ENCODE measurements at regions not wholly inside any gene's neighbourhood (a gene's known extent, or its start where the extent isn't known, plus 50 kb on each side); places are given as distances from the start of the nearest gene placed in this dataset.

GRCh38 chr10:118107040-118107439, 60.3 kb upstream of the RAB11FIP2 start:
- Histone ChIP-seq H2AFZ (ENCODE audit: low read length) (no peak overlapping the region), H3K27me3 (ENCODE audit: low read length) (0 out of 2 replicates have a peak, but pooled peaks cover 5% of the 10 kb centered on the region), H3K79me2 (ENCODE audit: low read length) (no peaks in the 10 kb centered on the region), H3K9me2 (replicated peaks; ENCODE audit: low read length) (no peaks in the 10 kb centered on the region), H3K36me3 (ENCODE audit: low read depth, low read length) (no peaks in the 10 kb centered on the region), H3K9ac (ENCODE audit: low read length) (no peak overlapping the region), H3F3A (ENCODE audit: low read length, unreplicated experiment) (no peaks in the 10 kb centered on the region), H3K4me3 (ENCODE audit: low read length) (no peak overlapping the region), H3K4me2 (ENCODE audit: low read length) (no peak overlapping the region), H3K27ac (ENCODE audit: low read length) (no peak overlapping the region), H4K20me1 (ENCODE audit: low read length) (no peaks in the 10 kb centered on the region), H3K4me1 (ENCODE audit: insufficient read depth, low read length) (no peaks in the 10 kb centered on the region), H3K9me3 (ENCODE audit: low read length) (no peaks in the 10 kb centered on the region)
- no TSS peak for BruUV-seq (replicated peaks)
- ChIA-PET CTCF (no interaction called here), POLR2A (ENCODE audit: unreplicated experiment) (no interaction called here)
- no peak for ATAC-seq
- intact Hi-C loops (cut with micrococcal nuclease): loop anchor here (2.0 kb wide), 1 partner anchor 568 kb away; no protein-coding TSS in a partner anchor
- TF ChIP-seq EZH2phosphoT487 (IDR thresholded peaks at IDR 0.05; ENCODE audit: borderline replicate concordance, low read length): no peak
- TF ChIP-seq CTCF (conservative IDR thresholded peaks at IDR 0.05; ENCODE audit: low read depth, low read length): no peak
- TF ChIP-seq EZH2 (IDR thresholded peaks at IDR 0.05; ENCODE audit: low read length, unreplicated experiment): no peak
- DNase-seq: no peak

GRCh38 chr10:118106426-118106825, 59.7 kb upstream of the RAB11FIP2 start:
- Histone ChIP-seq H2AFZ (ENCODE audit: low read length) (no peak overlapping the region), H3K36me3 (ENCODE audit: low read depth, low read length) (no peaks in the 10 kb centered on the region), H3K9me2 (replicated peaks; ENCODE audit: low read length) (no peaks in the 10 kb centered on the region), H3K79me2 (ENCODE audit: low read length) (no peaks in the 10 kb centered on the region), H3K4me3 (ENCODE audit: low read length) (no peak overlapping the region), H3K9ac (ENCODE audit: low read length) (no peak overlapping the region), H4K20me1 (ENCODE audit: low read length) (no peaks in the 10 kb centered on the region), H3K27me3 (ENCODE audit: low read length) (0 out of 2 replicates have a peak, but pooled peaks cover 5% of the 10 kb centered on the region), H3K9me3 (ENCODE audit: low read length) (no peaks in the 10 kb centered on the region), H3K4me2 (ENCODE audit: low read length) (no peak overlapping the region), H3K27ac (ENCODE audit: low read length) (no peak overlapping the region), H3K4me1 (ENCODE audit: insufficient read depth, low read length) (no peaks in the 10 kb centered on the region), H3F3A (ENCODE audit: low read length, unreplicated experiment) (no peaks in the 10 kb centered on the region)
- TF ChIP-seq CTCF (conservative IDR thresholded peaks at IDR 0.05; ENCODE audit: low read depth, low read length) (peak; percentile 59), EZH2phosphoT487 (IDR thresholded peaks at IDR 0.05; ENCODE audit: borderline replicate concordance, low read length) (no peak)
- BruUV-seq (replicated peaks): no TSS peak
- intact Hi-C loops (cut with micrococcal nuclease): loop anchor here (1.0 to 2.0 kb wide), 2 partner anchors 177 to 568 kb away; no protein-coding TSS in a partner anchor
- DNase-seq (peak; percentile 40), ATAC-seq (peak; percentile 40; the same call in 1 of the 2 replicates)
- ChIA-PET POLR2A (ENCODE audit: unreplicated experiment) (no interaction called here), CTCF (no interaction called here)

- DNase-seq: no peak
- no peak overlapping the region for H2AFZ ChIP-seq (ENCODE audit: low read length)
- H3K9me3 ChIP-seq (ENCODE audit: low read length): no peaks in the 10 kb centered on the region
- ChIA-PET CTCF (no interaction called here), POLR2A (ENCODE audit: unreplicated experiment) (no interaction called here)
- H3K27ac ChIP-seq (ENCODE audit: low read length): no peak overlapping the region
- H3K36me3 ChIP-seq (ENCODE audit: low read depth, low read length): no peaks in the 10 kb centered on the region
- no peaks in the 10 kb centered on the region for H3F3A ChIP-seq (ENCODE audit: low read length, unreplicated experiment)
- no peak overlapping the region for H3K4me3 ChIP-seq (ENCODE audit: low read length)
- no peak for ATAC-seq
- intact Hi-C loops (cut with micrococcal nuclease): no loop called here
- BruUV-seq (replicated peaks): no TSS peak
- H3K9ac ChIP-seq (ENCODE audit: low read length): no peak overlapping the region
- no peaks in the 10 kb centered on the region for H3K4me1 ChIP-seq (ENCODE audit: insufficient read depth, low read length)
- no peaks in the 10 kb centered on the region for H4K20me1 ChIP-seq (ENCODE audit: low read length)
- no peaks in the 10 kb centered on the region for H3K9me2 ChIP-seq (replicated peaks; ENCODE audit: low read length)
- H3K4me2 ChIP-seq (ENCODE audit: low read length): no peak overlapping the region
- no peaks in the 10 kb centered on the region for H3K79me2 ChIP-seq (ENCODE audit: low read length)
- H3K27me3 ChIP-seq (ENCODE audit: low read length): no peaks in the 10 kb centered on the region
- TF ChIP-seq CTCF (conservative IDR thresholded peaks at IDR 0.05; ENCODE audit: low read depth, low read length): peak; percentile 26; the same call in 1 of the 2 replicates
- TF ChIP-seq EZH2 (IDR thresholded peaks at IDR 0.05; ENCODE audit: low read length, unreplicated experiment): no peak
Observed at GRCh38 chr10:118102121-118102520, 55.4 kb upstream of the RAB11FIP2 start.

Measured in PC-3 (cell line).